GM12873 (cell line): ENCODE measurements at regions not wholly inside any gene's neighbourhood (a gene's known extent, or its start where the extent isn't known, plus 50 kb on each side); places are given as distances from the start of the nearest gene placed in this dataset.

Source experiments
- TF ChIP-seq, protein P1 (sequence below): IDR thresholded peaks from 2 replicates; pipeline ENCODE4 v1.5.1; 2012; ENCODE audit warnings: low read depth, mild to moderate bottlenecking, moderate library complexity, low read length, control low read depth; ENCODE audit not compliant: insufficient read depth; ENCODE audit errors: missing control alignments

DNA sequence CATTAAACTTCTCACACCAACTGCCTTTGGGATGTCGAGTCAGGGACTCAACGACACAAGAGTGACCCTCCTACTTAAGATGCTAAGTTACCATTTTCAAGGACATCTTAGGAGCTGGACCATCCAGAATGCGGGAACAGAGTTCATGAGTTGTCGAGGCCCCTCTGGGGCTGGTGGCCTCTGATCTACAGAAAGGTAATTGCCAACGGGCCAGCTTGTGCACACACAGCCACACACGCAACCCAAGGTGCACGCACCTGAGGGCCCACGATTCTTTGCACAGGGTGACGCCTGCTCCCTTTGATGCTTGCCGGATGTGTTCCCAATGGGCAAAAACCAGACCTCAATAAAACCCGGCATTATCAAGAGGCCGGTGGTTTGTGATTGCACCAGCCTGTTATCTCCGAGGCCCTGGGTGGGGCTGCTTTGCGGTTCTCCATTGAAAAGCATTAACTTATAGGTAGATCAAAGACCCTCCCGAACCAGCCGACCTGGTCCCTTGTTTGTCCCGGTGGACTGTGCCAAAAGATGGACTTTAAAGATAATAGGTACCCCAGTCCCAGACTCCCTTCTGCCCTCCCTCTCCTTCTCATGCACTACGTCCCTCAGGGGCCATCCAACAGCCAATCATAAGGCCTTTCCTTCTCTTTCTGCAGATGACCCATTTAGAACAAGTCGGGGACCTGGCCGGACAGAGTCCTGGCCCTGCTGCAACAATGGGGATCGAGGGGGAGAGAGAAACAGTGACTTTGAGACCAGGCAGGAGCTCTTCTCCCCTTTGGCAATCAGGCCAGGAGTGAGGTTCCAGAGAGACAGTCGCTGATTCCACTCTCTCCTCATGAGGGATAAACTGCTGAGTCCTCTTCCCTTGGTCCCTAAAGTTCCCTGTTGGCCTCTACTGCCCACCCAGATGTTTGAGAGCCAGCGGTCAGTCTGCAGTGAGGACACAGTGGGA, 292.5 kb downstream of the SOX9 start:
- TF ChIP-seq, protein P1, sequence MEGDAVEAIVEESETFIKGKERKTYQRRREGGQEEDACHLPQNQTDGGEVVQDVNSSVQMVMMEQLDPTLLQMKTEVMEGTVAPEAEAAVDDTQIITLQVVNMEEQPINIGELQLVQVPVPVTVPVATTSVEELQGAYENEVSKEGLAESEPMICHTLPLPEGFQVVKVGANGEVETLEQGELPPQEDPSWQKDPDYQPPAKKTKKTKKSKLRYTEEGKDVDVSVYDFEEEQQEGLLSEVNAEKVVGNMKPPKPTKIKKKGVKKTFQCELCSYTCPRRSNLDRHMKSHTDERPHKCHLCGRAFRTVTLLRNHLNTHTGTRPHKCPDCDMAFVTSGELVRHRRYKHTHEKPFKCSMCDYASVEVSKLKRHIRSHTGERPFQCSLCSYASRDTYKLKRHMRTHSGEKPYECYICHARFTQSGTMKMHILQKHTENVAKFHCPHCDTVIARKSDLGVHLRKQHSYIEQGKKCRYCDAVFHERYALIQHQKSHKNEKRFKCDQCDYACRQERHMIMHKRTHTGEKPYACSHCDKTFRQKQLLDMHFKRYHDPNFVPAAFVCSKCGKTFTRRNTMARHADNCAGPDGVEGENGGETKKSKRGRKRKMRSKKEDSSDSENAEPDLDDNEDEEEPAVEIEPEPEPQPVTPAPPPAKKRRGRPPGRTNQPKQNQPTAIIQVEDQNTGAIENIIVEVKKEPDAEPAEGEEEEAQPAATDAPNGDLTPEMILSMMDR, result no peak

DNA sequence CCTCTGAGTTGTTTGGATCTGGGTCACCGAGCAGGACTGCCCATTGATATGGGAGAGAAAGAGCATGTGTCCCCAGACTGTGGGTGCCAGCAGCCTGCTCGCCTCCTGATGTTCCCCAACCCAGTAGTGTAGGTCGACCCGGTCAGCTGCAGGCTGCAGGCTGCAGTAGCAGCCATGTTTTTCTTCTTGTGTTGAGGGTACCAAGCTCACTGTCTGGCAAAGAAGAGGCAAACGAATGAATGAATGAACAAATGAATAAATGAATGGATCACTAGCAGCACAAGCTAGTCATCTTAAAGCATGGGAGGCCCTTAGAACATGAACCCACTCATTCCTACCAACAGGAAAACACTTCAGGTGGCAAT, 293.2 kb downstream of the SOX9 start:
- TF ChIP-seq, protein P1, result no peak

DNA sequence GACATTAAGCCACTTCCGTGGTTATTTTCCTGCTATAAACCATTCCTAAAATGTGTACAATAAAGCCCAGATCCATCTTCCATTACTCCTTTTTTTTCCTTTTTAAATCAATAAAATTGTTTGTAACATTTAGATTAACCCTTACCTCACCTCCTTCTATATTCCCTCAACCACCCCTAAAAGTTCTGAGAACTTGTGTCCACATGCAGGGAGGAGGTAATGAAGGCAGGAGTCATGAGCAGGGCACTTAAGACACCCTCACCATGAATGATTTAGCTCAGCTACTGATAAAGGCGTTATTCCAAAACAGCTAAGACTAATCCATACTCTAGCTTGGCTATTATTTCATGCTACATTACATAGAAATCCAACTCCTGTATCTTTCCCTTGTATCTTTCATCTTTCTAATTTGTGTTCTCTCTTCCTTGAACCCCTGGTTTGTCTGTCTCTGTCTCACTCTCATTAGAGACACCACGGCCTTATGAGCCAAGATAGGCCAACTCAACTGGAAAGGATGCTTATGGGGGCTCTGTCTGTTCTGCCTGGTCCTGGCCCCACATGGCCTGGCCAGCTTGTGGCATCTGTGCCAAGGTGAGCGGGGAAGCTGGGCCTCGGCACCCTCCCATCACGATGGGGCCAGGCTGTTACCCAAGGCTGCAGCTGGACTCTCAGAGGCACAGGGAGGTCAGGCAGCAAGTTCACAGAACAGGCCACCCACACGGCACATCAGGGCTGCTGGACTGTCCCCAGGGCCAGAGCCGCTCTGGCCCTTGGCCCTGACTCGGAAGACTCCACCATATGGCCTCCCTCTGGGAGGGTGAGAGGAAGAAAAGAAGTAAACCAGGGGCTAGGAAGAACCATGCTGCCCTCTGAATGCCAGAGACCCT, 294.4 kb downstream of the SOX9 start:
- TF ChIP-seq, protein P1, result no peak

DNA sequence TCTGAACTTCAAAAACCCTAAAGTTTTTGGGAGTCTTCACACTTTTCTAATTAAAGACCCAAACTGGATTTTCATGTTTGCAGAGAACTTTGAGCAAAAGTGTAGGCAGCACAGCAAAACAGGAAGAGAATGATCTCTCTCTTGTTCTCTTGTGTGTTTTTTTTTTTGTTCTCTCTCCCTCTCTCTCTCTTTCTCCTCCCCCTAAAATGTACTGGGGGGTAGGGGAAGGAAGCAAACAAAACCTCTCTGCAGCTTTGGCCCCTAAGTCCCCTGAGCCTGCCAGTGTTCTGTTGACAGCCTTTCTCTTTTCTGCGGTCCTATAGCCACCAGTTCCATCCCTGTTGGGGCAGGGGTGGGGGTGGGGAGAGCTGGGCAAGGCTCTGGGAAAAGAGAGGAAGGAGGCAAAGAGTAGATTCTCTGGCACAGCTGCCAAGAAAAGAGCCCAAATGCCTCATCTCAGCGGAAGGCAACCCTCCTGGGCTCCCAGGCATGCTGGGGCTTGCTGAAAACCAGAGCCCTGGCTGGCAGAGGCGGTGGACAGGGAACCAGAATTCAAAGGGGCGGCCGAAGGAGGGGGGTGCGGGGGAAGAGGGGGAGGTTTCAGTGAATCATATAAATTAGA, 295.3 kb downstream of the SOX9 start:
- TF ChIP-seq, protein P1, result no peak

DNA sequence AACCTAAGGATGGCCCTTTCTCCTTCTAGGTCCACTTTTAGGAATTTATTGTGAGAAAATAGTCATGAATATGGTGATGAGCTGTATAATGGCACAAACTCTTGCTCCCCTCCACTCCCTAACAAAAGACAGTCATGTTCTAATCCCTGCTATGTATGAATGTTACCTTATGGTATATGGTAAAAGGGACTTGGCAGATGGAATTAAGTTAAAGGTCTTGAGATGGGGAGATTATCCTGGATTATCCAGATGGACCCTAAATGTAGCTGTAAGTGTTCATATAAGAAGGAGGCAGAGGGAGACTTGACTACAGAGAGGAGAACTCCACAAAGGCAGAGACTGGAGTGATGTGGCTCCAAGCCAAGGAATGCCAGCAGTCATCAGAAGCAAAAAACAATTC, 296.1 kb downstream of the SOX9 start:
- TF ChIP-seq, protein P1, result no peak

DNA sequence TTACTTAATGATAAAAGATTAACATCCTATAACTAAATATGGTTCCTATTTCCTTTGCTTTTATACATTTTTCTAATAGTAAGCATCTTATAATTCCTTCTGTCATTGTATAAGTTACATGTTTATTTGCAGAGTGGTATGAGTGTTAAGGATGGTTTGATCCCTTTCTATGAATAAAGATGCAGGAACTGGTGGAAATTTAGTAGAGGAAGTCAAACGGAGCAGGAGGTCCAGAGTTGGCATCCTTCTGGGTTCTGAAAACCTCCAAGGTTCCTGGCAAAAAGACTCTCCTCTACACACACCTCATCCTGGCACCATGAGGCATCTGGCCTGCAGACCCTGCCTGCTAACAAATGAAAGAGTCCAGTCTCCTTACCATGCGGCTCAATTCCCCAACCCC, 296.8 kb downstream of the SOX9 start:
- TF ChIP-seq, protein P1, result no peak
